K562 (cell line): ENCODE measurements at regions not wholly inside any gene's neighbourhood (a gene's known extent, or its start where the extent isn't known, plus 50 kb on each side); places are given as distances from the start of the nearest gene placed in this dataset.

Experiments used
- ATAC-seq: fragments of 200-7000 bp; cut with Tn5 transposase; 3 replicates; pipeline ENCODE4 v1.9.1; 2020; ENCODE audit warnings: moderate library complexity
- BruUV-seq: library from RNA; stranded (reverse); fragments of 400-500 nt; replicated peaks from 2 replicates; lab custom pipeline; 2021; lab: Mats Ljungman, UMichigan
- CTCF ChIA-PET: fragments of 300-600 bp; formaldehyde crosslinking; extraction: SDS; loops from one replicate; lab custom pipeline; 2021; ENCODE audit warnings: low intra/inter-chr PET ratio; lab: Yijun Ruan, JAX
- POLR2A ChIA-PET: fragments of 300-600, 350-650 bp; sonication (Branson Sonifier 250); formaldehyde crosslinking; extraction: SDS; loops from one replicate; lab custom pipeline; 2021; ENCODE audit warnings: antibody characterized with exemption, inconsistent platforms; lab: Yijun Ruan, JAX
- DNase-seq, 4 experiments: peaks; one replicate each; pipeline versions ENCODE4 v3.0.0 to v3.0.0-alpha.2; 2011 to 2018; ENCODE audit warnings: low spot score in 3 of 4, mixed read lengths in 3 of 4; ENCODE audit errors: extremely low read depth in 1 of 4
- FAIRE-seq: peaks from 2 replicates; lab custom pipeline; 2011; peaks lifted over from hg19 to GRCh38; lab: Jason Lieb, UNC
- H2AFZ ChIP-seq: 2 replicates; pipeline ENCODE4 v1.6.0; 2011; ENCODE audit warnings: low read depth, low read length, control low read depth, inconsistent platforms
- H3K27ac ChIP-seq: fragments of 200-600 bp; 3 replicates; pipeline ENCODE4 v1.8.0; 2011; ENCODE audit warnings: low read depth, mild to moderate bottlenecking, control low read depth, inconsistent platforms, low read length, moderate library complexity, mixed read lengths; ENCODE audit errors: extremely low read depth
- H3K27me3 ChIP-seq, 2 experiments: fragments of 300-600 bp in 1 of 2; 2 replicates in 1 of 2; 3 replicates in 1 of 2; pipeline versions ENCODE4 v1.6.0 to v1.8.0; 2011; ENCODE audit warnings: inconsistent platforms in 2 of 2, low read length in 2 of 2, mild to moderate bottlenecking in 1 of 2, mixed read lengths in 1 of 2, moderate library complexity in 1 of 2; ENCODE audit not compliant: control insufficient read depth in 2 of 2, insufficient read depth in 2 of 2
- H3K36me3 ChIP-seq: fragments of 300-600 bp; 3 replicates; pipeline ENCODE4 v1.8.0; 2011; ENCODE audit warnings: mild to moderate bottlenecking, low read length, inconsistent platforms; ENCODE audit not compliant: control insufficient read depth, insufficient read depth
- H3K4me1 ChIP-seq, 2 experiments: fragments of 200-600 bp in 1 of 2; replicated peaks in 1 of 2; 2 replicates in 1 of 2; 3 replicates in 1 of 2; pipeline versions ENCODE4 v1.5.1 to v1.8.0; 2011; ENCODE audit warnings: inconsistent platforms in 2 of 2, low read length in 2 of 2, mild to moderate bottlenecking in 1 of 2, mixed read lengths in 1 of 2, moderate library complexity in 1 of 2; ENCODE audit not compliant: control insufficient read depth in 2 of 2, insufficient read depth in 2 of 2
- H3K4me2 ChIP-seq: 2 replicates; pipeline ENCODE4 v1.6.1; 2011; ENCODE audit warnings: low read length, control low read depth, inconsistent platforms, mixed read lengths; ENCODE audit not compliant: insufficient read depth
- H3K4me3 ChIP-seq: fragments of 200-600 bp; sonication (generic), shearing (Covaris generic); 2 replicates; pipeline ENCODE4 v1.5.1; 2016; ENCODE audit warnings: control low read depth, inconsistent platforms
- H3K79me2 ChIP-seq: fragments of 200-600 bp; 3 replicates; pipeline ENCODE4 v1.8.0; 2011; ENCODE audit warnings: low read length, inconsistent platforms; ENCODE audit not compliant: control insufficient read depth, insufficient read depth
- H3K9ac ChIP-seq, 2 experiments: 2 replicates each; pipeline versions ENCODE4 v1.6.0 to v1.6.1; 2011; ENCODE audit warnings: low read depth in 2 of 2, low read length in 2 of 2, control low read depth in 1 of 2, inconsistent platforms in 1 of 2, mild to moderate bottlenecking in 1 of 2, mixed read lengths in 1 of 2; ENCODE audit not compliant: insufficient read depth in 1 of 2
- H3K9me1 ChIP-seq: one replicate; pipeline ENCODE4 v1.6.0; 2011; ENCODE audit warnings: inconsistent platforms, mild to moderate bottlenecking, low read length, moderate library complexity; ENCODE audit not compliant: control insufficient read depth, insufficient read depth
- H3K9me3 ChIP-seq: replicated peaks from 2 replicates; pipeline ENCODE4 v1.5.1; 2011; ENCODE audit warnings: low read depth, low read length, inconsistent platforms; ENCODE audit not compliant: control insufficient read depth, insufficient read depth
- H4K20me1 ChIP-seq: replicated peaks from 2 replicates; pipeline ENCODE4 v1.6.1; 2011; ENCODE audit warnings: low read length, inconsistent platforms, mixed read lengths; ENCODE audit not compliant: control insufficient read depth, insufficient read depth
- ARID2 ChIP-seq: fragments of 450-650 bp; IDR thresholded peaks from 2 replicates; pipeline ENCODE4 v1.6.1; 2017; ENCODE audit warnings: antibody characterized with exemption, mild to moderate bottlenecking
- CCAR2 ChIP-seq: fragments of 200-400 bp; formaldehyde crosslinking; IDR thresholded peaks from 2 replicates; pipeline ENCODE4 v1.6.1; 2017; ENCODE audit warnings: mild to moderate bottlenecking, low read depth, low read length
- CEBPG ChIP-seq, 3 experiments: fragments of 200-800 bp in 1 of 3; sonication (Bioruptor generic) in 1 of 3; sonication (generic) in 1 of 3; formaldehyde crosslinking in 1 of 3; IDR thresholded peaks in 2 of 3; conservative IDR thresholded peaks in 1 of 3; 2 replicates each; pipeline versions ENCODE4 v1.6.1 to v1.8.0; 2016 to 2022; ENCODE audit warnings: missing compliant biosample characterization in 2 of 3, missing genetic modification characterization in 2 of 3, mild to moderate bottlenecking in 1 of 3, missing genetic modification reagents in 1 of 3
- CLOCK ChIP-seq: fragments of 250-450 bp; sonication (Bioruptor Pico); IDR thresholded peaks from 2 replicates; pipeline ENCODE4 v1.4.0; 2020; ENCODE audit warnings: mild to moderate bottlenecking, moderate library complexity, borderline replicate concordance
- ELF2 ChIP-seq: fragments of 250-450 bp; sonication (Bioruptor Pico); IDR thresholded peaks from 2 replicates; pipeline ENCODE4 v1.5.0; 2021; ENCODE audit warnings: mild to moderate bottlenecking
- FOXK1 ChIP-seq: sonication (generic); formaldehyde crosslinking; IDR thresholded peaks from 2 replicates; pipeline ENCODE4 v1.8.0; 2022; ENCODE audit warnings: missing genetic modification reagents, mild to moderate bottlenecking, borderline replicate concordance
- FOXP4 ChIP-seq: sonication (generic); formaldehyde crosslinking; IDR thresholded peaks from 2 replicates; pipeline ENCODE4 v1.8.0; 2022; ENCODE audit warnings: mild to moderate bottlenecking, missing genetic modification reagents, borderline replicate concordance
- GTF2F1 ChIP-seq: IDR thresholded peaks from 2 replicates; pipeline ENCODE4 v1.6.1; 2011; ENCODE audit warnings: low read depth, low read length, improper control_type of control experiment
- LEF1 ChIP-seq: fragments of 450-650 bp; IDR thresholded peaks from 2 replicates; pipeline ENCODE4 v1.6.1; 2016; ENCODE audit warnings: mild to moderate bottlenecking
- MBD2 ChIP-seq: sonication (generic); IDR thresholded peaks from 2 replicates; pipeline ENCODE4 v1.6.1; 2016; ENCODE audit warnings: low read depth, borderline replicate concordance
- NCOA4 ChIP-seq: fragments of 450-650 bp; IDR thresholded peaks from 2 replicates; pipeline ENCODE4 v1.6.1; 2018; ENCODE audit warnings: mild to moderate bottlenecking; ENCODE audit not compliant: partially characterized antibody
- NCOR1 ChIP-seq: fragments of 450-650 bp; IDR thresholded peaks from 2 replicates; pipeline ENCODE4 v1.6.1; 2016; ENCODE audit warnings: mild to moderate bottlenecking, moderate library complexity
- SMAD1 ChIP-seq: fragments of 150-350 bp; IDR thresholded peaks from 2 replicates; pipeline ENCODE4 v1.6.1; 2014; ENCODE audit warnings: low read length, low read depth; ENCODE audit not compliant: partially characterized antibody
- TRIM24 ChIP-seq, 2 experiments: fragments of 450-650 bp; IDR thresholded peaks; 2 replicates each; pipeline ENCODE4 v1.6.1; 2016
- ZC3H11A ChIP-seq: IDR thresholded peaks from 2 replicates; pipeline ENCODE4 v1.6.1; 2012; ENCODE audit warnings: low read depth, low read length, improper control_type of control experiment
- ZEB2 ChIP-seq: fragments of 450-650 bp; IDR thresholded peaks from 2 replicates; pipeline ENCODE4 v1.6.1; 2016
- ZNF224 ChIP-seq: sonication (generic); formaldehyde crosslinking; IDR thresholded peaks from 2 replicates; pipeline ENCODE4 v1.8.0; 2022; ENCODE audit warnings: mild to moderate bottlenecking, missing genetic modification reagents
- ZNF311 ChIP-seq: fragments of 250-450 bp; sonication (Bioruptor Pico); IDR thresholded peaks from 2 replicates; pipeline ENCODE4 v1.4.0; 2020; ENCODE audit warnings: mild to moderate bottlenecking, moderate library complexity
- ZNF695 ChIP-seq: fragments of 450-650 bp; formaldehyde crosslinking; IDR thresholded peaks from 2 replicates; pipeline ENCODE4 v1.4.0; 2020; ENCODE audit warnings: mild to moderate bottlenecking, moderate library complexity
- ZNF717 ChIP-seq: fragments of 250-450 bp; sonication (Bioruptor Pico); IDR thresholded peaks from 2 replicates; pipeline ENCODE4 v1.5.0; 2021
- WGBS: fragments of 100-300 bp; shearing (Covaris generic); methylation state at CpG from one replicate; pipeline ENCODE4 v1.1.6; 2016; ENCODE audit warnings: low coverage, mixed read lengths; ENCODE audit not compliant: insufficient coverage; ENCODE audit errors: missing lambda C conversion rate; 5-methylcytosine and 5-hydroxymethylcytosine counted together
- in situ Hi-C: fragments of 300-500 bp; cut with MboI; formaldehyde crosslinking; loops from 4 replicates; pipeline ENCODE4 v1.15.0; 2018; ENCODE audit warnings: inconsistent platforms, mixed read lengths
- intact Hi-C: fragments of 100-400 bp; cut with micrococcal nuclease; formaldehyde crosslinking; loops from 2 replicates; pipeline ENCODE4 v1.14.2; 2022

- TF ChIP-seq FOXP4 (no peak), ZEB2 (no peak), NCOA4 (no peak)
These were observed 450.8 kb downstream of the MCTP2 start (continued) for GRCh38 chr15:94682171-94682570.

GRCh38 chr15:94683902-94684301 is 452.5 kb downstream of the MCTP2 start:
- Histone ChIP-seq H4K20me1 (no peaks in the 10 kb centered on the region), H2AFZ (no peak overlapping the region), H3K9ac (no peak overlapping the region), H3K36me3 (no peaks in the 10 kb centered on the region), H3K27ac (no peak overlapping the region), H3K4me1 (no peaks in the 10 kb centered on the region), H3K9me1 (no peaks in the 10 kb centered on the region), H3K79me2 (no peaks in the 10 kb centered on the region), H3K9me3 (no peaks in the 10 kb centered on the region), H3K27me3 (peaks cover 0 to 9% of the 10 kb centered on the region in 2 experiments; a peak in 3 of 5 replicates), H3K4me2 (no peak overlapping the region), H3K4me3 (no peak overlapping the region)
- BruUV-seq = no TSS peak
- in situ Hi-C loops = no loop called here
- ATAC-seq = no peak
- intact Hi-C loops = no loop called here
- TF ChIP-seq FOXK1 (no peak), ZC3H11A (no peak), CLOCK (no peak), ZNF224 (no peak), GTF2F1 (no peak), MBD2 (no peak), ELF2 (no peak), ZNF311 (CRISPR knock-in tag) (no peak), CCAR2 (no peak), ZNF695 (CRISPR knock-in tag) (no peak), CEBPG (CRISPR knock-in tag; IDR thresholded peaks at IDR 0.05) (no peak), CEBPG (tag; conservative IDR thresholded peaks at IDR 0.05 in 1 of 2, IDR thresholded peaks at IDR 0.05 in 1 of 2) (no peak), ARID2 (no peak), SMAD1 (no peak), TRIM24 (IDR thresholded peaks at IDR 0.05) (no peak), NCOR1 (no peak), LEF1 (no peak), ZNF717 (CRISPR knock-in tag) (no peak)
- DNase-seq = no peak
- ChIA-PET POLR2A (no interaction called here), CTCF (no interaction called here)
- WGBS = 0% methylated on average over 3 of the region's 3 CpGs
- no peak for FAIRE-seq
